GM18519 (cell line): ENCODE measurements at regions not wholly inside any gene's neighbourhood (a gene's known extent, or its start where the extent isn't known, plus 50 kb on each side); places are given as distances from the start of the nearest gene placed in this dataset.
"Not testable (repeated sequence)": the region's sequence is repeated elsewhere in the genome, so short reads cannot be mapped to it uniquely, and the experiment has no call there.

Experiments used
- ATAC-seq: cut with Tn5 transposase; IDR thresholded peaks from one replicate; pipeline ENCODE4 v1.9.1; 2021; ENCODE audit warnings: mild to moderate bottlenecking, moderate library complexity; ENCODE audit not compliant: unreplicated experiment, low FRiP score

DNA sequence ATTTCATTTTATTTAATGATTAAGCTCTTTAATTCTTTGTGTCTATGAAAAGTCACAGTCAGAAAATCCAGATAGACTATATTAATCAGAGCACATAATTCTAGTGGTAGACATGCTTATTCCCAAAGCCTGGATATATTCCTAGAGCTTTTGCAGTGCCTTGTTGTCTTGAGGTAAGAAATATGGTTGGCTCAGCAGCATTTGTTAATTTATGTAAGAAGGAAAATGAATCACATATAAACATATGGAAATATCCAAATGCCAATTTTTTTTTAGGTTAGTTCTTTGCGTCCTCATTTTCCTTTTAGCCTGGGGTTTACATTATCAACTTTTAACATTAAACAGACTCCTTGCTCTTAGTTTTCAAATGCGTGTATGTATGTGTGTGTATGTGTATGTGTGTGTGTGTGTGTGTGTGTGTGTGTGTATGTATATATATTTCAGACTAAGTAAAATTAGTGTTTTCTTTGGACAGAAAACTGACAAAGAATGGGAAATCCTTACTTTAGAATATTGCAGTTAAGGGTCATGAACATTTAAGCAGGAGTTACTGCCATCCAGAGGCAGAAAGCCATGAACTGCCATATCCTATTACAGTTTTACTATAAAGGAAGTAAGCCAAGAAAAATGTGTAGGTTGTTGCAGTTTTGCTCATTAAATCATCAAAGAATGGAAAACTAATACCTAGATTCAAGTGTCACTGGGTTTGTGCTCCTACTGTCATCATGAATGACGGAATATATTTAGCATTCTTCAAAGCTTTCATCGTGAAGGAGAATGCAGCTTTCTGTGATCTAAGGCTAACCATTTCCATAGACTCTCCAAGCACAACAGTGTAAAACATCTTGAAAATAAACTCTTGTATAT, 477.1 kb upstream of the NR5A2 start:
- no peak for ATAC-seq

DNA sequence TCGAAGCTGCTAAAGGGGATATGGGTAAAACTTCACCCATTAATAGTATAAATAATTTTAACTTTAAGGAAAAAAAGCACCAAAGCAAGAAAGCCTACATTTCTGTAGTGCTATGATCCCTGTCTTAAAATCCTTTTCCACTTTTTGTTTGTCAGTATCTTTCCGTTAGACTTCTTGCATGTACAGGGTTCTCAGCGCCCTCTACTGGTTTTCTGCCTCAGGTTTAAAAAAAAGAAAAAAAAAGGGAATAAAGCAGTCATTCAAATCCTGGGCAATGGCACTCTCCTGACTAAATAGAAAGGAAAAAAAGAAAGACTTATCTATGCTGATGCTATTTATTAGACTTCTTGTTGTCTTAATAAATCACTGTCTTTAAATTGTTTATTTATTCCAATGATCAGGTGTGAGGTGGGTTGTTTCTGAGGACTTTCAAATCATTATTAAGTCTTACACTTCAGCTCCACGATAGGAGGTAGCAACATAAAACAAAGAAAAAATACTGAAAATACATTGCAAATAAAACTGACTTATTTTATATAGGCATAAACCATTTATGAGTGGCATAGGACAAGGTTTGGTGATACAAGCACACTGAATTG, 475.4 kb upstream of the NR5A2 start:
- ATAC-seq = no peak

DNA sequence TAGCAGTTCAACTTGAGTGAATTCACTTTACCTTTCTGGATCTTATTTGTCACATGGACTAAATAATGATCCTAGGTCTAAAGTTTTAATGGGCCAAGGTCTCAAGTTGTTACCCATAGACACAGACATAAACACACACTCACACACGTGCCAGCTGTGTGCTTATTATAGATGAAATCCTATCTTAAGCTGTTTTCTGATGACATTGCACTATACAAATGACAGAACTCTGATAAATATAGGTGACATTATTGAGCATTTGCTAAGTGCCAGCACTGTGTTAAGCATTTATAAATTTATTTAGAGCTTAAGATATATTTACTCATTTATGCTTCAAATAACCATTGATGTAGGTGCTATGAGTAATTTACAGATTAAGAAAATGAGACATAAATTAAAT, 474.4 kb upstream of the NR5A2 start:
- no peak for ATAC-seq

- ATAC-seq = no peak
Measured at GRCh38 chr1:199561334-199561733, 466.2 kb upstream of the NR5A2 start.

GRCh38 chr1:199573047-199573446, 454.5 kb upstream of the NR5A2 start:
- ATAC-seq = no peak

DNA sequence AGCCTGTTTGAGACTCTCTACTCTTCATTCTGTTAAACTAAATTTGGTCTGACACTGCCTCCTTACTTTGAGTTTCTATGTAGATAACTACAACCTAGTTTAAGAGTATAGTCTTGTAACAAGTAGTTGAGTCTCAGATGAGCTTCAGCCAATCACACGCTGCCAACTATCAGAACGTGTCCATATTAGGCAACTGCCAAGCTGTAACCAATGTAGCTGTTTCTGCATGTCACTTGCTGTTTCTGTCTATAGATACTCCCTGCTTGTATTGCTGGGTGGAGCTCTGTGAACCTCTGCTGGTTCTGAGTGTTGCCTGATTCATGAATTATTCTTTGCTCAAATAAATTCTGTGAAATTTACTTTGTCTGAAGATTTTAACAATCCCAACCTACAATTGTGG, 452.6 kb upstream of the NR5A2 start:
- no peak for ATAC-seq

DNA sequence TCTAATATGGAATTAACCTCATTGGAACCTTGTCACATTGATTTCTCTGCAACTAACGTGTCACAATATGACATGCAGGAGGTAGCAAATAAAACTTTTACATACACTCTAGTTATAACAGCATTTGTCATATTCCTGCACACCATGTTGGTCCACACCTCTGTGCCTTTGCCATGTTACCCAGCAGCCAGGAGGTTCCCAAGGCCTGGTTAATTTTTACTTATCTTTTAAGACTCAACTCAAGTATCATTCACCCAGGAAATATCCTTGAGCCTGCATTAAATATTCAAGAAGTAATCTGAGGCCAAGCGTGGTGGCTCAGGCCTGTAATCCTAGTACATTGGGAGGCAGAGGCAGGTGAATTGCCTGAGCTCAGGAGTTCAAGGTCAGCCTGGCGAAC, 447.2 kb upstream of the NR5A2 start:
- no peak for ATAC-seq

GRCh38 chr1:199585392-199585791, 442.1 kb upstream of the NR5A2 start:
- ATAC-seq = no peak

- ATAC-seq = peak; percentile 81
Measured at GRCh38 chr1:199590708-199591107, 436.8 kb upstream of the NR5A2 start.

DNA sequence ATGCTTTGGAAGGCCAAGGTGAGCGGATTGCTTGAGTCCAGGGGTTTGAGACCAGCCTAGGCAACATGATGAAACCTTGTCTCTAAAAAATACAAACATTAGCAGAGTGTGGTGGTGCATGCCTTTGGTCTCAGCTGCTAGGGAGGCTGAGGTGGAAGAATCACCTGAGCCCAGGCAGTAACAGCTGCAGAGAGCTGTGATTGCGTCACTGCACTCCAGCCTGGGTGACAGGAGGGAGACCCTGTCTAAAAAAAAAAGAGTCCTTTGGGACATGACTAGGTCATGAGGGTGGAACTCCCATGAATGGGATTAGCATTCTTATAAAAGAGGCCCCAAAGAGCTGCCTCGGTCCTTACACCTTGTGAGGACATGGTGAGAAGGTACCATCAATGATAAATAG, 436.0 kb upstream of the NR5A2 start:
- ATAC-seq = no peak

GRCh38 chr1:199593475-199593874, 434.0 kb upstream of the NR5A2 start:
- ATAC-seq = no peak

DNA sequence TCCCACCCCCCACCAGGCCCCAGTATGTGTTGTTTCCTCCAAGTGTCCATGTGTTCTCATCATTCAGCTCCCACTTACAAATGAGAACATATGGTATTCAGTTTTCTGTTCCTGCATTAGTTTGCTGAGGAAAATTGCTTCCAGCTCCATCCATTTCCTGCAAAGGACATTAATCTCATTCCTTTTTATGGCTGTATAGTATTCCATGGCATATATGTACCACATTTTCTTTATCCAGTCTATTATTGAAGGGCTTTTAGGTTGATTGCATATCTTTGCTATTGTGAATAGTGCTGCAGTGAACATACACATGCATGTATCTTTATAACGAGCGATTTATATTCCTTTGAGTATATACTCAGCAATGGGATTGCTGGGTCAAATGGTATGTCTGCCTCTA, 431.1 kb upstream of the NR5A2 start:
- not testable (repeated sequence) for ATAC-seq

GRCh38 chr1:199597152-199597551, 430.4 kb upstream of the NR5A2 start:
- ATAC-seq = no peak

DNA sequence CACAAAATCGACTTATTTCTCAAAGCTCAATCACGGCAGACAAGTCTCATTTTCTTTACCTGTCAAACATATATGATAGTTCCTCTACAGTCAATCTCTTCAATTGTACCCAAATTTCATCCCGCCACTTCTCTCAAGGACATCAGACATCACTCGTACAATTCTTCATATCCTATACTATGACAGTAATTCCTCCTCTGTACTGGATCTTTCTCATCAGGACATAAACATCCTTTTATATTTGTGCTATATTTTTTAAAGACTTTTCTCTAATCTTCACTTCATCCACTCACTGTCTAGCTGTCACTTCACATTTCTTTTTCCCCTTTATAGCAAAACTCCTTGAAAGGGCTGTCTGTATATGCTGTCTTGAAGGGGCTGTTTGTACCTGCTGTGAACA, 419.1 kb upstream of the NR5A2 start:
- no peak for ATAC-seq

- ATAC-seq = no peak
Measured at GRCh38 chr1:199612976-199613774, 414.3 kb upstream of the NR5A2 start.

DNA sequence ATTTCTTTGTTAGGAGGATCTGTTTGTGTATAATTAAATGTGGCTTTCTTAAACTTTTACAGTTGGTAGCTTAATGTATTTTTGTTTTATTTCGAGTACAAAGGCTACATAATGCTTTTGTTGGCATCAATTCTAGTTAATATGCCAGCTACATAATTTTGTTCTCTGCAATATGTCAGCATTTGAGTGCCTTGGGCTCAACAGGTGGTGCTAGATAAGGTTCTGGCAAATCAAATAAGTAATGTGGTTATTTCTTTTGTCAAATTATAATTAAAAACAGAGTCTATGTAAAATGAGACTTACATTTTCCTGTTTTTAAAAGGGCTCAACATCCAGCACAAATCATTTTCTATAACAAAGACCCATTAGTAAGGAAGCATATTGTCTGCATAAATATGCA, 410.6 kb upstream of the NR5A2 start:
- no peak for ATAC-seq

DNA sequence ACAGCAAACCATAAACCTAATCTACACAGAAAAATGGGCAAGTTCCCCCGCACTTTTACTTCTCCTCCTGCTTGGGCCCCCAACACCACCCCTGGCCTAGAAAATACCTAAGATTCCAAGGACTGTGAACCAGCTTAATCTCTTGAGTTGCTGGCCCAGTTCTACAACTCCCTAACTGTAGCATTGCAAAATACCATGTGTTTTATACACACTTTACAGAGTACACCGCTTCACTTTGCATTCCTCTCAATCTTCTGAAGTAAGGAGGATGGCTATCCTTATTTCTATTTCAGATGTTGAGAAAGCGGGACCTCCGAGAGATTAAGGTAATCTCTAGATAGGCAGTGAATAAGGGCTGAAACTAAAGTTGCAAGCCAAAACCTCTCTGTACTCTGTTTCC, 408.3 kb upstream of the NR5A2 start:
- ATAC-seq = no peak

DNA sequence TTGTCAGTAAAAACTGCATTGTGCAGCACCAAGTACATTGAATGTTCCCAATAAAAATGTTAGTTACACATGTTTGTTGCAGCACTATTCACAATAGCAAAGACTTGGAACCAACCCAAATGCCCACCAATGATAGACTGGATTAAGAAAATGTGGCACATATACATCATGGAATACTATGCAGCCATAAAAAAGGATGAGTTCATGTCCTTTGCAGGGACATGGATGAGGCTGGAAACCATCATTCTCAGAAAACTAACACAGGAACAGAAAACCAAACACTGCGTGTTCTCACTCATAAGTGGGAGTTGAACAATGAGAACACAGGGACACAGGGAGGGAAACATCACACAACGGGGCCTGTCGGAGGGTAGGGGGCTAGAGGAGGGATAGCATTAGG, 401.3 kb upstream of the NR5A2 start:
- not testable (repeated sequence) for ATAC-seq

DNA sequence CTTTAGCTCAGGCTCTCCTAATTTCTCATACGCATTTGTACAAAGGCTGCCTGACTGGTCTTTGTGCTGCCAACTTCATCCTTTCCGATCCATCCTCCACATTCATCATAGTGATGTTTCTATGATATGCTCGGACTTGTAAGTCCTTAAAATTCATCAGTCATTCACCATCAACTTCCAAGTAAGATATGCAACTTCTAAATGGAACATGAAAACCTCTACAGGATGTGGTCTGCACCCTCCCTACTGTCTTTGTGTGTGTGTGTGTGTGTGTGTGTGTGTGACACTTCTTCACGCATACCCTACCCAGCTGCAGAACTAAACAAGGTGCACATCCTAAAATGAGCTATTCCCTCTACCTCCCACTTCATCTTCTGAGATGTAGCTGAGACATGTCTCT, 397.9 kb upstream of the NR5A2 start:
- no peak for ATAC-seq

- ATAC-seq = no peak
Measured at GRCh38 chr1:199639453-199639852, 388.1 kb upstream of the NR5A2 start.

GRCh38 chr1:199641531-199641930, 386.0 kb upstream of the NR5A2 start:
- ATAC-seq = no peak
